ENCODE measurements at regions not wholly inside any gene's neighbourhood (a gene's known extent, or its start where the extent isn't known, plus 50 kb on each side); places are given as distances from the start of the nearest gene placed in this dataset.

- DNase-seq, result no peak
Measured at GRCh38 chr2:129247751-129248150, 731.7 kb upstream of the RAB6C start.

GRCh38 chr2:129248198-129248597 lies 731.3 kb upstream of the RAB6C start:
- DNase-seq, result no peak

- no peak for DNase-seq
Measured at GRCh38 chr2:129252781-129253460, 726.5 kb upstream of the RAB6C start.

- DNase-seq, result no peak
Measured at GRCh38 chr2:129253461-129253812, 726.0 kb upstream of the RAB6C start.

GRCh38 chr2:129254718-129255117 lies 724.7 kb upstream of the RAB6C start:
- no peak for DNase-seq

GRCh38 chr2:129255610-129256313 lies 723.7 kb upstream of the RAB6C start:
- no peak for DNase-seq

- no peak for DNase-seq
Measured at GRCh38 chr2:129256642-129257041, 722.8 kb upstream of the RAB6C start.

- DNase-seq, result no peak
Measured at GRCh38 chr2:129262934-129263333, 716.5 kb upstream of the RAB6C start.

- no peak for DNase-seq
Measured at GRCh38 chr2:129263939-129264338, 715.5 kb upstream of the RAB6C start.

GRCh38 chr2:129267559-129267958 lies 711.9 kb upstream of the RAB6C start:
- DNase-seq, result no peak

GRCh38 chr2:129273266-129274037 lies 706.0 kb upstream of the RAB6C start:
- no peak for DNase-seq

- DNase-seq, result no peak
Measured at GRCh38 chr2:129274038-129274415, 705.4 kb upstream of the RAB6C start.

GRCh38 chr2:129274918-129275317 lies 704.5 kb upstream of the RAB6C start:
- DNase-seq, result no peak

GRCh38 chr2:129275706-129276105 lies 703.8 kb upstream of the RAB6C start:
- no peak for DNase-seq

GRCh38 chr2:129276978-129277584 lies 702.4 kb upstream of the RAB6C start:
- no peak for DNase-seq

GRCh38 chr2:129277585-129277981 lies 701.9 kb upstream of the RAB6C start:
- DNase-seq, result no peak

GRCh38 chr2:129281791-129282530 lies 697.5 kb upstream of the RAB6C start:
- DNase-seq, result no peak

- no peak for DNase-seq
Measured at GRCh38 chr2:129285012-129285411, 694.5 kb upstream of the RAB6C start.

- DNase-seq, result no peak
Measured at GRCh38 chr2:129293326-129293725, 686.1 kb upstream of the RAB6C start.

GRCh38 chr2:129296396-129296795 lies 683.1 kb upstream of the RAB6C start:
- DNase-seq, result no peak

GRCh38 chr2:129296806-129297205 lies 682.7 kb upstream of the RAB6C start:
- no peak for DNase-seq

GRCh38 chr2:129297430-129297829 lies 682.0 kb upstream of the RAB6C start:
- DNase-seq, result no peak

- DNase-seq, result no peak
Measured at GRCh38 chr2:129299338-129299737, 680.1 kb upstream of the RAB6C start.
